OCI-LY1 (cell line): ENCODE measurements at regions not wholly inside any gene's neighbourhood (a gene's known extent, or its start where the extent isn't known, plus 50 kb on each side); places are given as distances from the start of the nearest gene placed in this dataset.

Experiments
- EZH2 ChIP-seq: fragments of 200-600 bp; sonication (generic), shearing (Covaris generic); IDR thresholded peaks from 2 replicates; pipeline ENCODE4 v1.8.0; 2017; ENCODE audit warnings: borderline replicate concordance, mixed run types, mild to moderate bottlenecking, antibody characterized with exemption, low read length, moderate library complexity, mixed read lengths
- TF ChIP-seq, protein P1 (sequence below): fragments of 200-600 bp; sonication (generic), shearing (Covaris generic); IDR thresholded peaks from 2 replicates; pipeline ENCODE4 v1.5.1; 2017; ENCODE audit warnings: mild to moderate bottlenecking, antibody characterized with exemption, low read length, moderate library complexity, mixed read lengths

- no peak for TF ChIP-seq EZH2
- TF ChIP-seq, protein P1, sequence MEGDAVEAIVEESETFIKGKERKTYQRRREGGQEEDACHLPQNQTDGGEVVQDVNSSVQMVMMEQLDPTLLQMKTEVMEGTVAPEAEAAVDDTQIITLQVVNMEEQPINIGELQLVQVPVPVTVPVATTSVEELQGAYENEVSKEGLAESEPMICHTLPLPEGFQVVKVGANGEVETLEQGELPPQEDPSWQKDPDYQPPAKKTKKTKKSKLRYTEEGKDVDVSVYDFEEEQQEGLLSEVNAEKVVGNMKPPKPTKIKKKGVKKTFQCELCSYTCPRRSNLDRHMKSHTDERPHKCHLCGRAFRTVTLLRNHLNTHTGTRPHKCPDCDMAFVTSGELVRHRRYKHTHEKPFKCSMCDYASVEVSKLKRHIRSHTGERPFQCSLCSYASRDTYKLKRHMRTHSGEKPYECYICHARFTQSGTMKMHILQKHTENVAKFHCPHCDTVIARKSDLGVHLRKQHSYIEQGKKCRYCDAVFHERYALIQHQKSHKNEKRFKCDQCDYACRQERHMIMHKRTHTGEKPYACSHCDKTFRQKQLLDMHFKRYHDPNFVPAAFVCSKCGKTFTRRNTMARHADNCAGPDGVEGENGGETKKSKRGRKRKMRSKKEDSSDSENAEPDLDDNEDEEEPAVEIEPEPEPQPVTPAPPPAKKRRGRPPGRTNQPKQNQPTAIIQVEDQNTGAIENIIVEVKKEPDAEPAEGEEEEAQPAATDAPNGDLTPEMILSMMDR = no peak
These were observed 621.1 kb downstream of the CDH8 start for GRCh38 chr16:61415126-61415525.
